Smooth muscle cell (in vitro differentiated cells): ENCODE measurements at regions not wholly inside any gene's neighbourhood (a gene's known extent, or its start where the extent isn't known, plus 50 kb on each side); places are given as distances from the start of the nearest gene placed in this dataset.

Experiments
- DNase-seq: peaks from one replicate; lab custom pipeline; 2025; ENCODE audit not compliant: unreplicated experiment; lab: John Stamatoyannopoulos, UW
- H2AFZ ChIP-seq: fragments of 200-600 bp; sonication (generic); 2 replicates; pipeline ENCODE4 v1.6.0; 2016; ENCODE audit warnings: antibody characterized with exemption, low read depth, mild to moderate bottlenecking
- H3F3A ChIP-seq: fragments of 200-600 bp; sonication (generic); 2 replicates; pipeline ENCODE4 v1.6.0; 2017; ENCODE audit warnings: antibody characterized with exemption, low read depth
- H3K27ac ChIP-seq: fragments of 200-600 bp; sonication (generic); 2 replicates; pipeline ENCODE4 v1.5.1; 2016; ENCODE audit warnings: low read depth, mild to moderate bottlenecking
- H3K27me3 ChIP-seq: fragments of 200-600 bp; sonication (generic); 2 replicates; pipeline ENCODE4 v1.6.1; 2016; ENCODE audit warnings: low read depth, mild to moderate bottlenecking
- H3K36me3 ChIP-seq: fragments of 200-600 bp; sonication (generic); 2 replicates; pipeline ENCODE4 v1.5.1; 2016; ENCODE audit warnings: low read depth
- H3K4me1 ChIP-seq: fragments of 200-600 bp; sonication (generic); 2 replicates; pipeline ENCODE4 v1.5.1; 2016; ENCODE audit warnings: low read depth
- H3K4me2 ChIP-seq: fragments of 200-600 bp; sonication (generic); 2 replicates; pipeline ENCODE4 v1.6.0; 2016; ENCODE audit warnings: mild to moderate bottlenecking
- H3K4me3 ChIP-seq: fragments of 200-600 bp; sonication (generic); 2 replicates; pipeline ENCODE4 v1.5.1; 2016; ENCODE audit warnings: mild to moderate bottlenecking
- H3K79me2 ChIP-seq: fragments of 200-600 bp; sonication (generic); 2 replicates; pipeline ENCODE4 v1.6.0; 2016; ENCODE audit warnings: low read depth, mild to moderate bottlenecking
- H3K9ac ChIP-seq: fragments of 200-600 bp; sonication (generic); 2 replicates; pipeline ENCODE4 v1.6.0; 2016; ENCODE audit warnings: low read depth
- H3K9me3 ChIP-seq: fragments of 200-600 bp; sonication (generic); replicated peaks from 2 replicates; pipeline ENCODE4 v1.5.1; 2016; ENCODE audit warnings: low read depth
- H4K20me1 ChIP-seq: fragments of 200-600 bp; sonication (generic); 2 replicates; pipeline ENCODE4 v1.6.0; 2016; ENCODE audit warnings: low read depth
- CTCF ChIP-seq: fragments of 200-600 bp; sonication (generic); IDR thresholded peaks from 2 replicates; pipeline ENCODE4 v1.5.1; 2017; ENCODE audit warnings: borderline replicate concordance, mild to moderate bottlenecking, antibody characterized with exemption; ENCODE audit not compliant: insufficient read depth, poor library complexity, severe bottlenecking
- WGBS: methylation state at CpG from one replicate; pipeline ENCODE4 v1.1.7; 2016; ENCODE audit warnings: low lambda C conversion rate; 5-methylcytosine and 5-hydroxymethylcytosine counted together

DNA sequence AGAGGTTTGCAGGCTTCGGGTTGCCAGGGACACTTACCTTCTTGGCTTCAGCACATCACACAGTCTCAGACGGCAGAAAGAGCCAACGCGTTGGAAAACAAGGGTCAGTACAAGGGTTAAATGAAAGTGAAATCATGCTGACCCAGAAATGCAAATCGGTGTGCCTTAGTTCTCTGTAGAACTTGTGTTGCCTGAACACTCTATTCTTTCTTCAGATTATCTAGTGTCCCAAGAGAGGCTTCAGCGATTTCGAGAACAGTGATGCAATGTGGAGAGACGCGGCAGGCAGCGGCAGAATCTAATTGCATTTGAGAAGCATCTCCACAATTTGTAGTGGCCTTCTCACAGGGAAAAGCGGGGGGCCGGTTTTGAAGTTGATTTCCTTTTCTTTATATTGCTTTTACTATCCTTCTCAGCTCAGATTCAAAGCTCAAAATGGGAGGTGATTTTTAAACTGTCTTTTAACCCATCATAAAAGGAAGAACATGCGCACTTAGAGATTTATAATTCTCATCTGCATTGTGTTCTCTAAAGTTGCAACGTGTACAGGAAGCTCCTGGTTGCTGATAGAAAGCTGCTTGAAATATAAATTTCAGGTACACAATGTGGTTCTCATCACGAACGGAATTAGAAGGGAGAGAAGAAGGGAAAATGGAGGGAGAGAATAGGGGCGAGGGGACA is 67.8 kb upstream of the EGLN3 start:
- no peaks in the 10 kb centered on the region for H3F3A ChIP-seq
- peaks cover 10% of the 10 kb centered on the region for H3K4me1 ChIP-seq
- H3K9me3 ChIP-seq = no peaks in the 10 kb centered on the region
- H3K9ac ChIP-seq = no peak overlapping the region
- no peak overlapping the region for H3K27ac ChIP-seq
- no peaks in the 10 kb centered on the region for H4K20me1 ChIP-seq
- WGBS = 84% methylated on average over 17 of the region's 17 CpGs
- H3K4me3 ChIP-seq = no peak overlapping the region
- DNase-seq = no peak
- H3K27me3 ChIP-seq = peaks cover 44% of the 10 kb centered on the region
- H2AFZ ChIP-seq = no peak overlapping the region
- no peaks in the 10 kb centered on the region for H3K79me2 ChIP-seq
- H3K36me3 ChIP-seq = no peaks in the 10 kb centered on the region
- no peak overlapping the region for H3K4me2 ChIP-seq
- no peak for TF ChIP-seq CTCF

DNA sequence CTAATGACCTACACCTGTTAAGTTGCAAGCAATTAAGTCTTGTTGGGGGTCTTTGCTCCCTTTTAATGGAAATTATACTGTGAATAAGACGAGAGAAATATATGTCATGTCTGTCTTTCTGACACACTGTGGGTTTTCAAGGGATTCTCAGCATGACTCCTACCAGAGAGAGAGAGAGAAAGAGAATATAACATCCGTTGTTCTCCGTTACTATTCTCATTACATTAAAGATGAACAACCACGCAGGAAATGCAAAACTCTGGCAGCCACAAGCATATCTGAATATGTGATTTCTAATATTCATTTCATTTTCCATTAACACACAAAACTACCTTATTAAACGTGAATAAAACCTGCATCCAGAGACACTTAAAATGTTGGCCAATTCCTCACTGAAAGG is 67.3 kb upstream of the EGLN3 start:
- Histone ChIP-seq H4K20me1 (no peaks in the 10 kb centered on the region), H3K4me3 (no peak overlapping the region), H2AFZ (no peak overlapping the region), H3K36me3 (no peaks in the 10 kb centered on the region), H3K4me2 (no peak overlapping the region), H3K9ac (no peak overlapping the region), H3K79me2 (no peaks in the 10 kb centered on the region), H3F3A (no peaks in the 10 kb centered on the region), H3K9me3 (no peaks in the 10 kb centered on the region), H3K27ac (no peak overlapping the region), H3K4me1 (peaks cover 15% of the 10 kb centered on the region), H3K27me3 (peaks cover 47% of the 10 kb centered on the region)
- no peak for DNase-seq
- WGBS = 90% methylated on average over 5 of the region's 5 CpGs
- TF ChIP-seq CTCF = no peak

- WGBS = 100% methylated on average over 2 of the region's 2 CpGs
- peaks cover 15% of the 10 kb centered on the region for H3K4me1 ChIP-seq
- H4K20me1 ChIP-seq = no peaks in the 10 kb centered on the region
- no peaks in the 10 kb centered on the region for H3K79me2 ChIP-seq
- H3K27me3 ChIP-seq = peaks cover 61% of the 10 kb centered on the region
- H2AFZ ChIP-seq = no peak overlapping the region
- no peak overlapping the region for H3K9ac ChIP-seq
- H3K4me3 ChIP-seq = no peak overlapping the region
- H3K9me3 ChIP-seq = no peaks in the 10 kb centered on the region
- H3K4me2 ChIP-seq = no peak overlapping the region
- no peak for DNase-seq
- no peak for TF ChIP-seq CTCF
- no peak overlapping the region for H3K27ac ChIP-seq
- H3F3A ChIP-seq = no peaks in the 10 kb centered on the region
- no peaks in the 10 kb centered on the region for H3K36me3 ChIP-seq
These were observed 64.5 kb upstream of the EGLN3 start for GRCh38 chr14:34015383-34015782.

GRCh38 chr14:34014936-34015335 is 64.1 kb upstream of the EGLN3 start:
- no peak overlapping the region for H3K4me2 ChIP-seq
- H3K4me3 ChIP-seq = no peak overlapping the region
- peaks cover 15% of the 10 kb centered on the region for H3K4me1 ChIP-seq
- 45% methylated on average over 3 of the region's 3 CpGs for WGBS
- H3K27me3 ChIP-seq = peaks cover 58% of the 10 kb centered on the region
- H4K20me1 ChIP-seq = no peaks in the 10 kb centered on the region
- no peaks in the 10 kb centered on the region for H3K79me2 ChIP-seq
- no peaks in the 10 kb centered on the region for H3K9me3 ChIP-seq
- H3K9ac ChIP-seq = no peak overlapping the region
- H3K27ac ChIP-seq = no peak overlapping the region
- no peaks in the 10 kb centered on the region for H3K36me3 ChIP-seq
- no peak for TF ChIP-seq CTCF
- DNase-seq = no peak
- H3F3A ChIP-seq = no peaks in the 10 kb centered on the region
- no peak overlapping the region for H2AFZ ChIP-seq
